ENCODE measurements at regions not wholly inside any gene's neighbourhood (a gene's known extent, or its start where the extent isn't known, plus 50 kb on each side); places are given as distances from the start of the nearest gene placed in this dataset.

DNA sequence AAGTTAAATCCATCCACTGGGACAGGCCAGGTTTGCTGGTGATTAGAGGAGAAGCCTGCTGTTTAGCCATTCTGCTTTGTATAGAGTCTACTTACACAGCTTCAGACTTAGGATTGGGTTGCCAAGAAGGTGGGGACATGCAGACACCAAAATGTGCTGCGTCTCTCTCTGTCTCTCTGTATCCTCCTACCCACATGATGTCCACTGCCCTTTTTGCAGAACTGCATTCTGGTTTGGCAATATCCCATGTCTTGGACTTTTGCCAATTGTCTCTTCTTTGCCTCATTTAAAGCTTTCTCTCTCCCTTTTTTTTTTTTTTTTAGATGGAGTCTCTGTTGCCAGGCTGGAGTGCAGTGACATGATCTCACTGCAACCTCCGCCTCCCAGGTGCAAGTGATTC lies 261.1 kb upstream of the FN1 start:
- POLR2A ChIA-PET: no interaction called here
- CTCF ChIA-PET: interaction anchor here (0.6 kb wide), 1 partner anchor 24 kb away, joined by 3 read pairs; no protein-coding TSS in a partner anchor

More for the DNA sequence above, 261.1 kb upstream of the FN1 start:
- Histone ChIP-seq H3K4me3 (ENCODE audit: low read depth in 2 of 2, low read length in 1 of 2) (no peak overlapping the region), H3K27ac (ENCODE audit: low read depth in 2 of 2, low read length in 1 of 2) (no peak overlapping the region), H4K20me1 (ENCODE audit: insufficient read depth) (no peaks in the 10 kb centered on the region), H2AFZ (ENCODE audit: low read depth) (no peak overlapping the region), H3K4me2 (no peak overlapping the region), H3K9me3 (peaks cover 10% of the 10 kb centered on the region; the same call in 1 of the 2 replicates), H3K9me2 (no peaks in the 10 kb centered on the region), H3K27me3 (ENCODE audit: insufficient read depth) (no peaks in the 10 kb centered on the region), H3K4me1 (ENCODE audit: control insufficient read depth in 1 of 2, insufficient read depth in 2 of 2, low read depth in 1 of 2, low read length in 1 of 2) (peaks cover 0 to 39% of the 10 kb centered on the region in 2 experiments; a peak in 3 of 4 replicates), H3K9ac (no peak overlapping the region), H3F3A (replicated peaks; ENCODE audit: insufficient read depth) (peaks cover 64% of the 10 kb centered on the region), H3K36me3 (replicated peaks in 1 of 2; ENCODE audit: control insufficient read depth in 1 of 2, insufficient read depth in 2 of 2, low read length in 1 of 2) (peaks cover 0 to 5% of the 10 kb centered on the region in 2 experiments), H3K79me2 (ENCODE audit: insufficient read depth) (no peaks in the 10 kb centered on the region)
- WGBS (ENCODE audit: low lambda C conversion rate): 96% methylated on average over 2 of the region's 2 CpGs
- TF ChIP-seq TCF12 (IDR thresholded peaks at IDR 0.05): no peak
- TF ChIP-seq, protein P1, sequence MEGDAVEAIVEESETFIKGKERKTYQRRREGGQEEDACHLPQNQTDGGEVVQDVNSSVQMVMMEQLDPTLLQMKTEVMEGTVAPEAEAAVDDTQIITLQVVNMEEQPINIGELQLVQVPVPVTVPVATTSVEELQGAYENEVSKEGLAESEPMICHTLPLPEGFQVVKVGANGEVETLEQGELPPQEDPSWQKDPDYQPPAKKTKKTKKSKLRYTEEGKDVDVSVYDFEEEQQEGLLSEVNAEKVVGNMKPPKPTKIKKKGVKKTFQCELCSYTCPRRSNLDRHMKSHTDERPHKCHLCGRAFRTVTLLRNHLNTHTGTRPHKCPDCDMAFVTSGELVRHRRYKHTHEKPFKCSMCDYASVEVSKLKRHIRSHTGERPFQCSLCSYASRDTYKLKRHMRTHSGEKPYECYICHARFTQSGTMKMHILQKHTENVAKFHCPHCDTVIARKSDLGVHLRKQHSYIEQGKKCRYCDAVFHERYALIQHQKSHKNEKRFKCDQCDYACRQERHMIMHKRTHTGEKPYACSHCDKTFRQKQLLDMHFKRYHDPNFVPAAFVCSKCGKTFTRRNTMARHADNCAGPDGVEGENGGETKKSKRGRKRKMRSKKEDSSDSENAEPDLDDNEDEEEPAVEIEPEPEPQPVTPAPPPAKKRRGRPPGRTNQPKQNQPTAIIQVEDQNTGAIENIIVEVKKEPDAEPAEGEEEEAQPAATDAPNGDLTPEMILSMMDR (IDR thresholded peaks at IDR 0.05): no peak
- TF ChIP-seq FOSL2 (IDR thresholded peaks at IDR 0.05; ENCODE audit: borderline replicate concordance, low read depth): no peak
- no peak for TF ChIP-seq FOXM1 (IDR thresholded peaks at IDR 0.05; ENCODE audit: low read depth)
- TF ChIP-seq, protein P2, sequence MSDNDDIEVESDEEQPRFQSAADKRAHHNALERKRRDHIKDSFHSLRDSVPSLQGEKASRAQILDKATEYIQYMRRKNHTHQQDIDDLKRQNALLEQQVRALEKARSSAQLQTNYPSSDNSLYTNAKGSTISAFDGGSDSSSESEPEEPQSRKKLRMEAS (IDR thresholded peaks at IDR 0.05; ENCODE audit: low read depth): no peak
- no peak for TF ChIP-seq GATA2 (CRISPR knock-in tag; IDR thresholded peaks at IDR 0.05)
- TF ChIP-seq, protein P3, sequence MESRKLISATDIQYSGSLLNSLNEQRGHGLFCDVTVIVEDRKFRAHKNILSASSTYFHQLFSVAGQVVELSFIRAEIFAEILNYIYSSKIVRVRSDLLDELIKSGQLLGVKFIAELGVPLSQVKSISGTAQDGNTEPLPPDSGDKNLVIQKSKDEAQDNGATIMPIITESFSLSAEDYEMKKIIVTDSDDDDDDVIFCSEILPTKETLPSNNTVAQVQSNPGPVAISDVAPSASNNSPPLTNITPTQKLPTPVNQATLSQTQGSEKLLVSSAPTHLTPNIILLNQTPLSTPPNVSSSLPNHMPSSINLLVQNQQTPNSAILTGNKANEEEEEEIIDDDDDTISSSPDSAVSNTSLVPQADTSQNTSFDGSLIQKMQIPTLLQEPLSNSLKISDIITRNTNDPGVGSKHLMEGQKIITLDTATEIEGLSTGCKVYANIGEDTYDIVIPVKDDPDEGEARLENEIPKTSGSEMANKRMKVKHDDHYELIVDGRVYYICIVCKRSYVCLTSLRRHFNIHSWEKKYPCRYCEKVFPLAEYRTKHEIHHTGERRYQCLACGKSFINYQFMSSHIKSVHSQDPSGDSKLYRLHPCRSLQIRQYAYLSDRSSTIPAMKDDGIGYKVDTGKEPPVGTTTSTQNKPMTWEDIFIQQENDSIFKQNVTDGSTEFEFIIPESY (IDR thresholded peaks at IDR 0.05; ENCODE audit: borderline replicate concordance, low read depth): no peak
- TF ChIP-seq TAF1 (IDR thresholded peaks at IDR 0.05; ENCODE audit: borderline replicate concordance, low read depth, low read length): no peak
- no peak for TF ChIP-seq SMC3 (IDR thresholded peaks at IDR 0.05; ENCODE audit: low read depth, low read length)
- no peak for TF ChIP-seq RCOR1 (IDR thresholded peaks at IDR 0.05; ENCODE audit: low read length)
- no peak for TF ChIP-seq EP300 (IDR thresholded peaks at IDR 0.05; ENCODE audit: borderline replicate concordance in 1 of 2, low read depth in 1 of 2, low read length in 1 of 2)
- no peak for TF ChIP-seq MEF2A (IDR thresholded peaks at IDR 0.05; ENCODE audit: borderline replicate concordance, low read depth)
- no peak for TF ChIP-seq TEAD4 (IDR thresholded peaks at IDR 0.05; ENCODE audit: borderline replicate concordance, insufficient read depth)
- TF ChIP-seq RFX5 (IDR thresholded peaks at IDR 0.05; ENCODE audit: low read length): no peak
- no peak for TF ChIP-seq ELF1 (IDR thresholded peaks at IDR 0.05)
- no peak for TF ChIP-seq FOXJ3 (CRISPR knock-in tag; IDR thresholded peaks at IDR 0.05)
- TF ChIP-seq MXI1 (IDR thresholded peaks at IDR 0.05; ENCODE audit: low read depth, low read length): no peak
- TF ChIP-seq, protein P4, sequence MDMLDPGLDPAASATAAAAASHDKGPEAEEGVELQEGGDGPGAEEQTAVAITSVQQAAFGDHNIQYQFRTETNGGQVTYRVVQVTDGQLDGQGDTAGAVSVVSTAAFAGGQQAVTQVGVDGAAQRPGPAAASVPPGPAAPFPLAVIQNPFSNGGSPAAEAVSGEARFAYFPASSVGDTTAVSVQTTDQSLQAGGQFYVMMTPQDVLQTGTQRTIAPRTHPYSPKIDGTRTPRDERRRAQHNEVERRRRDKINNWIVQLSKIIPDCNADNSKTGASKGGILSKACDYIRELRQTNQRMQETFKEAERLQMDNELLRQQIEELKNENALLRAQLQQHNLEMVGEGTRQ (IDR thresholded peaks at IDR 0.05; ENCODE audit: borderline replicate concordance, low read depth, low read length): no peak
- TF ChIP-seq SIN3A (IDR thresholded peaks at IDR 0.05; ENCODE audit: borderline replicate concordance, low read depth, low read length): no peak
- no peak for TF ChIP-seq RAD21 (IDR thresholded peaks at IDR 0.05; ENCODE audit: low read length)
- DNase-seq: no peak

All from SK-N-SH (cell line).